Tibial nerve (tissue), 4 donors: ENCODE measurements at regions not wholly inside any gene's neighbourhood (a gene's known extent, or its start where the extent isn't known, plus 50 kb on each side); places are given as distances from the start of the nearest gene placed in this dataset.
"Not testable (repeated sequence)": the region's sequence is repeated elsewhere in the genome, so short reads cannot be mapped to it uniquely, and the experiment has no call there.

Experiments
- EP300 ChIP-seq, 2 donors: sonication (generic); formaldehyde crosslinking; IDR thresholded peaks; one replicate each; pipeline ENCODE4 v1.6.1; 2017; ENCODE audit warnings: antibody characterized with exemption in 2 of 2, mild to moderate bottlenecking in 1 of 2
- POLR2A ChIP-seq, 2 donors: fragments of 450-650 bp; IDR thresholded peaks; one replicate each; pipeline ENCODE4 v1.6.1; 2017; ENCODE audit warnings: antibody characterized with exemption in 2 of 2, mild to moderate bottlenecking in 2 of 2, moderate library complexity in 2 of 2
- TF ChIP-seq, protein P1 (sequence below), 5 experiments: fragments of 200-600 bp in 3 of 5; fragments of 450-650 bp in 2 of 5; sonication (generic) in 3 of 5; IDR thresholded peaks; one replicate each; pipeline ENCODE4 v1.5.1; 2016 to 2019; ENCODE audit warnings: antibody characterized with exemption in 5 of 5, mild to moderate bottlenecking in 3 of 5, moderate library complexity in 2 of 5

DNA sequence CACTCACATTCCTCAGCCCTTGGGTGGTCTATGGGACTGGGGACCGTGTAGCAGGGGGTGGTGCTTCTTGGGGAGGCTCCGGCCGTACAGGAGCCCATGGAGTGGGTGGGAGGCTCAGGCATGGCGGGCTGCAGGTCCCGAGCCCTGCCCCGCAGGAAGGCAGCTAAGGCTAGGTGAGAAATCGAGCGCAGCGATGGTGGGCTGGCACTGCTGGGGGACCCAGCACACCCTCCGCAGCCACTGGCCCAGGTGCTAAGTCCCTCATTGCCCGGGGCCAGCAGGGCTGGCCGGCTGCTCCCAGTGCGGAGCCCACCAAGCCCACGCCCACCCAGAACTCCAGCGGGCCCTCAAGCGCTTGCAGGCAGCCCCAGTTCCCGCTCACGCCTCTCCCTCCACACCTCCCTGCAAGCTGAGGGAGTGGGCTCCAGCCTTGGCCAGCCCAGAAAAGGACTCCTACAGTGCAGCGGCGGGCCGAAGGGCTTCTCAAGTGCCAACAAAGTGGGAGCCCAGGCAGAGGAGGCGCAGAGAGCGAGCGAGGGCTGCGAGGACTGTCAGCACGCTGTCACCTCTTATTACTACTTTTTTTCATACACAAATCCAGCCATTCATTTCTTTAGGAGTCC, 613.3 kb upstream of the LUZP2 start:
- TF ChIP-seq, protein P1, sequence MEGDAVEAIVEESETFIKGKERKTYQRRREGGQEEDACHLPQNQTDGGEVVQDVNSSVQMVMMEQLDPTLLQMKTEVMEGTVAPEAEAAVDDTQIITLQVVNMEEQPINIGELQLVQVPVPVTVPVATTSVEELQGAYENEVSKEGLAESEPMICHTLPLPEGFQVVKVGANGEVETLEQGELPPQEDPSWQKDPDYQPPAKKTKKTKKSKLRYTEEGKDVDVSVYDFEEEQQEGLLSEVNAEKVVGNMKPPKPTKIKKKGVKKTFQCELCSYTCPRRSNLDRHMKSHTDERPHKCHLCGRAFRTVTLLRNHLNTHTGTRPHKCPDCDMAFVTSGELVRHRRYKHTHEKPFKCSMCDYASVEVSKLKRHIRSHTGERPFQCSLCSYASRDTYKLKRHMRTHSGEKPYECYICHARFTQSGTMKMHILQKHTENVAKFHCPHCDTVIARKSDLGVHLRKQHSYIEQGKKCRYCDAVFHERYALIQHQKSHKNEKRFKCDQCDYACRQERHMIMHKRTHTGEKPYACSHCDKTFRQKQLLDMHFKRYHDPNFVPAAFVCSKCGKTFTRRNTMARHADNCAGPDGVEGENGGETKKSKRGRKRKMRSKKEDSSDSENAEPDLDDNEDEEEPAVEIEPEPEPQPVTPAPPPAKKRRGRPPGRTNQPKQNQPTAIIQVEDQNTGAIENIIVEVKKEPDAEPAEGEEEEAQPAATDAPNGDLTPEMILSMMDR (IDR thresholded peaks at IDR 0.05), result not testable (repeated sequence)
- TF ChIP-seq POLR2A, EP300 (IDR thresholded peaks at IDR 0.05): not testable (repeated sequence)
